ENCODE measurements at regions not wholly inside any gene's neighbourhood (a gene's known extent, or its start where the extent isn't known, plus 50 kb on each side); places are given as distances from the start of the nearest gene placed in this dataset.

DNA sequence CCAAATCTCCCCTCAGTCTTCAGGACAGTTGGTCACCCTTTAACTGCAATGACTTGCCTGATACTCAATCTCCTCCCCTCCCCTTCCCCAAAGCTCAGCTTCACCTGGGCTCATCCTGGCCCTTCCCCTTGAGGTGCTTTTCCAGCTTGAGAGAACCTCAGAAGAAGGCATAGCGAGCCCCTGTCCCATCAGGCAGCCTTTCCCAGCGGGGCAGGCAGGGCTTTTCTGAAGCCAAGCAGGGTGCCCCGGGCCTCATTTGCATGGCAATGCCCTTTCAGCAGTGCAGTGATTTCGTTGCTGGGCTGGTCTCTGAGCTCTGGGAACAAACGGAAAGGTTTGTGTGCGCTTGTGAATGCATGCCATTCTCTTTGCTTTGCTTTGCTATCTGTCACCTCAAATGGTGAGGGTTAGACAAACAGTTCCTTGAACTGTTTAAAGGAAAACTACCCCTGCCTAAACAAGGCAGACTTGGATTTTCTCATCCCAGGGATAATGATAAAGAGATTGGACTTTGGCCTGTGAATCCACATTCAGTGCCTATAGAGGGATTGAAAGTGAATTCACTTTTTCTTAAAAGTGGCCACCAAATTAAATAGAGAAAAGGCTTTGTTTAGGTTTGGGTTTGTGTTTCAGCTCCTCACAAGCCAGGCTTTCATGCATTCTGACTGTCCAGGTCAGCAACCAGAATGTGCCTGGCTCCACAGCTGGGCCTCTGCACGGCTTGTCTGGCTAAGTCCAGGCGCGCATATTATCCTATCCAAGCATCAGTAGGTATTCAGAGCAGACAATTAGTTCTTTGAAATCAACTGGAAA lies 165.3 kb downstream of the ZNF608 start (continued):
- TF ChIP-seq ZSCAN12 (CRISPR knock-in tag; IDR thresholded peaks at IDR 0.05) = no peak
- TF ChIP-seq SIX4 (CRISPR knock-in tag; IDR thresholded peaks at IDR 0.05) = peak; percentile 45; the same call in 1 of the 2 replicates
- TF ChIP-seq, protein P1, sequence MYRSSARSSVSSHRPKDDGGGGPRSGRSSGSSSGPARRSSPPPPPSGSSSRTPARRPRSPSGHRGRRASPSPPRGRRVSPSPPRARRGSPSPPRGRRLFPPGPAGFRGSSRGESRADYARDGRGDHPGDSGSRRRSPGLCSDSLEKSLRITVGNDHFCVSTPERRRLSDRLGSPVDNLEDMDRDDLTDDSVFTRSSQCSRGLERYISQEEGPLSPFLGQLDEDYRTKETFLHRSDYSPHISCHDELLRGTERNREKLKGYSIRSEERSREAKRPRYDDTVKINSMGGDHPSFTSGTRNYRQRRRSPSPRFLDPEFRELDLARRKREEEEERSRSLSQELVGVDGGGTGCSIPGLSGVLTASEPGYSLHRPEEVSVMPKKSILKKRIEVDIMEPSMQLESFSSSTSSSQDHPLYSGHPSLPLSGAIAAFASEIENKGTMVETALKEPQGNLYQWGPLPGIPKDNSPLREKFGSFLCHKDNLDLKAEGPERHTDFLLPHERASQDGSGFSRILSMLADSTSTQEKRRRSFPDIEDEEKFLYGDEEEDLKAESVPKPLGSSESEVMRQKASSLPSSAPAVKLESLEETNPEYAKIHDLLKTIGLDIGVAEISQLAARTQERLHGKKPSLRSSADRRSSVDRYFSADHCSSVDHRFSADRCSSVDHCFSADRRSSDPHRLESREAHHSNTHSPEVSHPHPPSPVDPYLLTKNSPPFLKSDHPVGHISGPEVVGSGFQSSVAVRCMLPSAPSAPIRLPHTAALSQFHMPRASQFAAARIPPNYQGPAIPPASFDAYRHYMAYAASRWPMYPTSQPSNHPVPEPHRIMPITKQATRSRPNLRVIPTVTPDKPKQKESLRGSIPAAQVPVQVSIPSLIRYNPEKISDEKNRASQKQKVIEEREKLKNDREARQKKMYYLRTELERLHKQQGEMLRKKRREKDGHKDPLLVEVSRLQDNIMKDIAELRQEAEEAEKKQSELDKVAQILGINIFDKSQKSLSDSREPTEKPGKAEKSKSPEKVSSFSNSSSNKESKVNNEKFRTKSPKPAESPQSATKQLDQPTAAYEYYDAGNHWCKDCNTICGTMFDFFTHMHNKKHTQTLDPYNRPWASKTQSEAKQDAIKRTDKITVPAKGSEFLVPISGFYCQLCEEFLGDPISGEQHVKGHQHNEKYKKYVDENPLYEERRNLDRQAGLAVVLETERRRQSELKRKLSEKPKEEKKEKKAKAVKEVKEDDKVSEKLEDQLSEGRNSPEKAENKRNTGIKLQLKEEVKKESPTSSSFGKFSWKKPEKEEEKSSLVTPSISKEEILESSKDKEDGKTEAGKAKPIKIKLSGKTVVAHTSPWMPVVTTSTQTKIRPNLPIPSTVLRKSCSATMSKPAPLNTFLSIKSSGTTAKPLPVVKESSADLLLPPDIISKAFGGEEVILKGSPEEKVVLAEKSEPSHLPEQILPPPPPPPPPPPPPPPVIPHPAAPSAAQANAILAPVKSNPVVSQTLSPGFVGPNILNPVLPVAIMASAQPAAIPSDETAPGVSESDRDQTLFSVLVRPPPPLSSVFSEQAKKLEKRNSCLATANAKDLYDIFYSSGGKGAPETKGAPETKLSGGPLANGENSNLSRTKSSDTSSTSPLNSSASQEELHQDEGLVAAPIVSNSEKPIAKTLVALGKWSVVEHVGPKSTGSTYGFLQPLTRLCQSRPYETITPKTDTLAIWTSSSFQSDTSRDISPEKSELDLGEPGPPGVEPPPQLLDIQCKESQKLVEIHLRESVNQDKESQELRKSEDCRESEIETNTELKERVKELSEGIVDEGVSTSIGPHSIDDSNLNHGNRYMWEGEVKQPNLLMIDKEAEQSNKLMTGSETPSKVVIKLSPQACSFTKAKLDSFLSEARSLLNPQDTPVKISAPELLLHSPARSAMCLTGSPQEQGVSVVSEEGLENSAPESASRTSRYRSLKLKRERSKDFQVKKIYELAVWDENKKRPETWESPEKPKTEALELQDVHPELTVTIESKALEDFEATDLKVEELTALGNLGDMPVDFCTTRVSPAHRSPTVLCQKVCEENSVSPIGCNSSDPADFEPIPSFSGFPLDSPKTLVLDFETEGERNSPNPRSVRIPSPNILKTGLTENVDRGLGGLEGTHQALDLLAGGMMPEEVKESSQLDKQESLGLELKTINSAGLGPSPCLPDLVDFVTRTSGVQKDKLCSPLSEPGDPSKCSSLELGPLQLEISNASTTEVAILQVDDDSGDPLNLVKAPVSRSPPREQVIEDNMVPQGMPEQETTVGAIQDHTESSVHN (CRISPR knock-in tag; IDR thresholded peaks at IDR 0.05) = 0 out of 2 replicates have a peak, but pooled peaks have one; percentile 45
- no peak for TF ChIP-seq TOE1 (CRISPR knock-in tag; IDR thresholded peaks at IDR 0.05)
- 0 out of 2 replicates have a peak, but pooled peaks have one; percentile 29 for TF ChIP-seq POLR2G (IDR thresholded peaks at IDR 0.05; ENCODE audit: low read depth, low read length)
- TF ChIP-seq AGO1 (IDR thresholded peaks at IDR 0.05; ENCODE audit: low read depth, low read length, poor library complexity, severe bottlenecking) = no peak
- peak; percentile 22; the same call in 1 of the 2 replicates for TF ChIP-seq RAD21 (CRISPR knock-in tag; IDR thresholded peaks at IDR 0.05)
- TF ChIP-seq ZNF451 (CRISPR knock-in tag; IDR thresholded peaks at IDR 0.05) = no peak
- TF ChIP-seq, protein P2, sequence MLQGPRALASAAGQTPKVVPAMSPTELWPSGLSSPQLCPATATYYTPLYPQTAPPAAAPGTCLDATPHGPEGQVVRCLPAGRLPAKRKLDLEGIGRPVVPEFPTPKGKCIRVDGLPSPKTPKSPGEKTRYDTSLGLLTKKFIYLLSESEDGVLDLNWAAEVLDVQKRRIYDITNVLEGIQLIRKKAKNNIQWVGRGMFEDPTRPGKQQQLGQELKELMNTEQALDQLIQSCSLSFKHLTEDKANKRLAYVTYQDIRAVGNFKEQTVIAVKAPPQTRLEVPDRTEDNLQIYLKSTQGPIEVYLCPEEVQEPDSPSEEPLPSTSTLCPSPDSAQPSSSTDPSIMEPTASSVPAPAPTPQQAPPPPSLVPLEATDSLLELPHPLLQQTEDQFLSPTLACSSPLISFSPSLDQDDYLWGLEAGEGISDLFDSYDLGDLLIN (CRISPR knock-in tag; IDR thresholded peaks at IDR 0.05; ENCODE audit: borderline replicate concordance) = no peak
- no peak for TF ChIP-seq RAD51 (IDR thresholded peaks at IDR 0.05; ENCODE audit: borderline replicate concordance)
- no peak for TF ChIP-seq ZNF552 (CRISPR knock-in tag; IDR thresholded peaks at IDR 0.05; ENCODE audit: borderline replicate concordance)
- TF ChIP-seq, protein P3, sequence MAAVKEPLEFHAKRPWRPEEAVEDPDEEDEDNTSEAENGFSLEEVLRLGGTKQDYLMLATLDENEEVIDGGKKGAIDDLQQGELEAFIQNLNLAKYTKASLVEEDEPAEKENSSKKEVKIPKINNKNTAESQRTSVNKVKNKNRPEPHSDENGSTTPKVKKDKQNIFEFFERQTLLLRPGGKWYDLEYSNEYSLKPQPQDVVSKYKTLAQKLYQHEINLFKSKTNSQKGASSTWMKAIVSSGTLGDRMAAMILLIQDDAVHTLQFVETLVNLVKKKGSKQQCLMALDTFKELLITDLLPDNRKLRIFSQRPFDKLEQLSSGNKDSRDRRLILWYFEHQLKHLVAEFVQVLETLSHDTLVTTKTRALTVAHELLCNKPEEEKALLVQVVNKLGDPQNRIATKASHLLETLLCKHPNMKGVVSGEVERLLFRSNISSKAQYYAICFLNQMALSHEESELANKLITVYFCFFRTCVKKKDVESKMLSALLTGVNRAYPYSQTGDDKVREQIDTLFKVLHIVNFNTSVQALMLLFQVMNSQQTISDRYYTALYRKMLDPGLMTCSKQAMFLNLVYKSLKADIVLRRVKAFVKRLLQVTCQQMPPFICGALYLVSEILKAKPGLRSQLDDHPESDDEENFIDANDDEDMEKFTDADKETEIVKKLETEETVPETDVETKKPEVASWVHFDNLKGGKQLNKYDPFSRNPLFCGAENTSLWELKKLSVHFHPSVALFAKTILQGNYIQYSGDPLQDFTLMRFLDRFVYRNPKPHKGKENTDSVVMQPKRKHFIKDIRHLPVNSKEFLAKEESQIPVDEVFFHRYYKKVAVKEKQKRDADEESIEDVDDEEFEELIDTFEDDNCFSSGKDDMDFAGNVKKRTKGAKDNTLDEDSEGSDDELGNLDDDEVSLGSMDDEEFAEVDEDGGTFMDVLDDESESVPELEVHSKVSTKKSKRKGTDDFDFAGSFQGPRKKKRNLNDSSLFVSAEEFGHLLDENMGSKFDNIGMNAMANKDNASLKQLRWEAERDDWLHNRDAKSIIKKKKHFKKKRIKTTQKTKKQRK (IDR thresholded peaks at IDR 0.05; ENCODE audit: low read length) = no peak
- TF ChIP-seq ZNF296 (CRISPR knock-in tag; conservative IDR thresholded peaks at IDR 0.05) = no peak
- TF ChIP-seq, protein P4, sequence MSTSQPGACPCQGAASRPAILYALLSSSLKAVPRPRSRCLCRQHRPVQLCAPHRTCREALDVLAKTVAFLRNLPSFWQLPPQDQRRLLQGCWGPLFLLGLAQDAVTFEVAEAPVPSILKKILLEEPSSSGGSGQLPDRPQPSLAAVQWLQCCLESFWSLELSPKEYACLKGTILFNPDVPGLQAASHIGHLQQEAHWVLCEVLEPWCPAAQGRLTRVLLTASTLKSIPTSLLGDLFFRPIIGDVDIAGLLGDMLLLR (CRISPR knock-in tag; IDR thresholded peaks at IDR 0.05) = no peak
- no peak for TF ChIP-seq POLR2AphosphoS5 (IDR thresholded peaks at IDR 0.05; ENCODE audit: low read depth, low read length)
- no peak for TF ChIP-seq ZNF550 (CRISPR knock-in tag; IDR thresholded peaks at IDR 0.05; ENCODE audit: borderline replicate concordance)
